DMS 273 (cell line): ENCODE measurements at regions not wholly inside any gene's neighbourhood (a gene's known extent, or its start where the extent isn't known, plus 50 kb on each side); places are given as distances from the start of the nearest gene placed in this dataset.

ENCODE experiments used
- DNase-seq: peaks from one replicate; lab custom pipeline; 2025; ENCODE audit not compliant: unreplicated experiment; lab: John Stamatoyannopoulos, UW

DNA sequence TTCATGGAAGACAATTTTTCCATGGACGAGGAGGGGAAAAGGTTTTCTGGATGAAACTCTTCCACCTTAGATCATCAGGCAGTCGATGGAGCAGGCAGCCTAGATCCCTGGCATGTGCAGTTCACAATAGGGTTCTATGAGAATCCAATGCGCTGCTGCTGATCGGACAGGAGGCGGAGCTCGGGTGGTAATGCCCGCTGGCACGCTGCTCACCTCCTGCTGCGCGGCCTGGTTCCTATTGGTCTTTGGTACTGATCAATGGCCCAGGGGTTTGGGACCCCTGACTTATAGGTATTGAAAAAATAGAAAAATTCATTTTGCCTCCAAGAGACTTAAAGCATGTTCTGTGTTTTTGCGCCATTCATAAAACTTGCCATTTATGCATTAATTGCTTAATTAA lies 793.9 kb upstream of the NR2F2 start:
- no peak for DNase-seq

DNA sequence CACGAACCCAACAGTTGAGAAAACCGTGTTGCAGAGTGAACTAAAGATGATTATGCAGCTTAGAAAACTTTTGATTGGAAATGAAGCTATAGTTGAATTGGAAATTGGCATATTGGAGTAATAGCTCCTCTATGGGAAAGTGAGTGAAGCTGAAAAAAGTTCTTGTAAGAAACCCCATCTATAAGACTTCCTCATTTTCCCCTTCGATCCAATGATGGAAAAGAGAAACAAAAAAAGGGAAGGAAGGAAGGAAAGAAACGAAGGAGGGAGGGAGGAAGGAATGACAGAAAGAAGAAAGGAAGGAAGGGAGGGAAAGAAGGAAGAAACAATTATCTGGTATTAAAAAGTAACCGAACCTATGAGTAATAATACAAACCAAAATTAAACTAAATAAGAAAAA lies 791.8 kb upstream of the NR2F2 start:
- DNase-seq, result no peak

DNA sequence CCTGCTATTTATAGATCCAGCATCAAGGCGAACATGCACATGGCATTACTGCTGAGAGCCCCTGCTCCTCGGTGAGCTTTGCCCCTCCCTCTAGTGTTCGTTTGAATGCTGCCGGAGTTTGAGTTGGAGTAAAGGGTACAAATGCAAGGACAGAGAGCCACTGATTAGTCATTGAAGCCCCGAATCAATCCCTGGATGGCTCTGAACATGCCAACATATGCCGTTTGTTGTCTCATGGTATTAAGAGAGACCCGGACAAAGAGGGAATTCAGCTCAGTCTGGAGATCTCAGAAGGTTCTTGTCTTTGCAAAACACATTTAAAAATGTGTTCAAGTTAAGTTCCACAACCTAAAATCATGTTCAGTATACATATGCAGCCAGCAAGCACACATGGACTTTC lies 789.2 kb upstream of the NR2F2 start:
- DNase-seq, result no peak

DNA sequence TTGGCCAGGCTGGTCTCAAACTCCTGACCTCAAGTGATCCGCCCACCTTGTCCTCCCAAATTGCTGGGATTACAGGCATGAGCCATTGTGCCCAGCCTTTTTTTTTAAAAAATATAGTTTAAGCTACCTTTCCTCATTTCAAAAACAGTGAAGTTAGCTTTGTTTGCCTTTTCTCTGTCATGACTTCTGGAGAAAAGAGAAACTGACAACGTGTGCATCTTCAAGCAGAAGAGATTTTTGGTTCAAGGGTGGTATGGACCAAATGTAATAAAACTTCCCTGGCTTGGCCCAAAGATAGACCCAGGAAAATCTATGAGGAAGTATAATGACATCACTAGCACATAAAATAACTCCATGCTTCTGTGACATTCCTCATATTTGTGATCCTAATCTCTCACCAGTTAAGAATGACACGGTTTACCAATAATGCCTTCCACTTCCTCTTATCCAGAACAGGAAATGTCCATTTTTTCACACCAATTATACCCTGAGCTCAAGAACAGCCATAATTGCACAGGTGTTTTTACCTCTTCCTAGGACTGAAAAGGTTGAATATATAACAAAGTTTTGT lies 781.2 kb upstream of the NR2F2 start:
- no peak for DNase-seq

DNA sequence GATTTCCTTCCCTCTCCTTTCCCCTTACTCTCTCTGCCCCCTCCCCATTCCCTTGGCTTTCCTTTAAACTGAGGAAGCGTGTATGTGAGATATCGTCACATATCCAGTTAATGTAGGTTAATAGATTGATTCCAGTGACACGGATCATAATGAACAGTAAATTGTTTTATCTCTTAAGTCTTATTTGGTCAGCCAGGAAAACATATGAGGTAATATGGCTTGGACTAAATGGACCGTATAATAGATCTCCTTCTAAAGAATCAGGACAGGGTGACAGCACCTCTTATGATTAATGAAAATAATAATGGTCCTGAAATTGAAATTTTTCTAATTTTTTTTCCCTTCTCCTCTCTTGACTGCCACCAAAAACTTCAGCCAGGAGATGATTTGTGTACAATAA lies 779.8 kb upstream of the NR2F2 start:
- DNase-seq, result no peak

DNA sequence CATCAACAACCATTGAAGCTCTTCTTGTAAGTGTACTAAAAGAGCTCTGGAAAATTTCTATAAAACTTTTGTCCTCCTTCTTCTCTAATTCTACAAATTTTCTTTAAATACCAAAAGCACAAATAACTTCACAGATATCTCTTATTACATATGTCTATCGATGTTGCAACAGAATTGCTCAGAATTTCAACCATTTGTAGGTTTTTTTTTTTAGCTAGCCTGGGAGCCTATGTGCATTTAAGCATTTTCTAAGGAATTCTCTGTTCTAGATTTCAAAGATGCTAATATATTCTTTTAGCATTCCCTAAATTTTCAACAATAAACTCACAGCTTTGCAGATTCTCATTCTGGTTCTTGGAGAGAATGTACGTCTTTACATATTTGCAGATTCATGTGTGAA lies 774.3 kb upstream of the NR2F2 start:
- DNase-seq, result no peak

DNA sequence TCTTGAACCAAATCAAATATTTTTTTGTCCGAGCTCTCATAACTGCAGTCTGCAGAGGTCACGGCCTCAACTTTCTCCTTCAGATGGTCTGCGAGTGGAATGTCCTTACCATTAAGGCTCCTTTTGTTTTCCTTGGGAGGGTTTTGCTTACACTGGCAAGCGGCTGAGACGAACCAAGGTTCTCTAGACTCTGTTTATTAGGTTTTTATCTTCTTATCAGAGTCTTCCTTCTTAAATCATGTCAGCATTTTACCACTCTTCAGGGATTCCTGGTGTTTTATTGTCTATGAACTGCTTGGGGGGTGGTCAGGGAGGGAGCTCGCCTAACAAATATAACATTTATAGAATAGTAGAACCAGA lies 773.7 kb upstream of the NR2F2 start:
- no peak for DNase-seq

GRCh38 chr15:95557226-95558046 lies 773.1 kb upstream of the NR2F2 start:
- DNase-seq, result no peak

- DNase-seq, result no peak
These were observed 772.4 kb upstream of the NR2F2 start for GRCh38 chr15:95558131-95558530.

GRCh38 chr15:95558916-95559315 lies 771.6 kb upstream of the NR2F2 start:
- no peak for DNase-seq

DNA sequence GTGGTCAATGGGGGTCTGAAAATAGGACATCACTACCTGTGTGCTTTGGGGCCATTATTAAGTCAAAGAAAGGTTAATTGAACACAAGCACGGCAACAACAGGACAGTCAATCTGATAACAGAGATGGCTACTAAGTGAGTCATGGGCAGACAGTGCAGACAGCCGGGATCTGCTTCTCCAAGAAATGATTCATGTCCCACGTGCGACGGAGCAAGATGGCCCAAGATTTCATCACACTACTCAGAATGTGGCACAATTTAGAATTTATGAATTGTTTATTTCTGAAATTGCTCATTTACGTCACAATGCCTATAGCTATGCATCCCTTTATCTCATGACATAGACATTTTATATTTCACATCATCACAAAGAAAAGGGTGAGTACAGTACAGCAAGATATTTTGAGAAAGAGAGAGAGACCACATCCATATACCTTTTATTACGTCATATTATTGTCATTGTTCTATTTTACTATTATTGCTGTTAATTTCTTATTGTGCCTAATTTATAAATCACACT lies 770.6 kb upstream of the NR2F2 start:
- DNase-seq, result no peak

- no peak for DNase-seq
These were observed 769.0 kb upstream of the NR2F2 start for GRCh38 chr15:95561463-95561862.

- DNase-seq, result no peak
These were observed 766.9 kb upstream of the NR2F2 start for GRCh38 chr15:95563634-95564033.

DNA sequence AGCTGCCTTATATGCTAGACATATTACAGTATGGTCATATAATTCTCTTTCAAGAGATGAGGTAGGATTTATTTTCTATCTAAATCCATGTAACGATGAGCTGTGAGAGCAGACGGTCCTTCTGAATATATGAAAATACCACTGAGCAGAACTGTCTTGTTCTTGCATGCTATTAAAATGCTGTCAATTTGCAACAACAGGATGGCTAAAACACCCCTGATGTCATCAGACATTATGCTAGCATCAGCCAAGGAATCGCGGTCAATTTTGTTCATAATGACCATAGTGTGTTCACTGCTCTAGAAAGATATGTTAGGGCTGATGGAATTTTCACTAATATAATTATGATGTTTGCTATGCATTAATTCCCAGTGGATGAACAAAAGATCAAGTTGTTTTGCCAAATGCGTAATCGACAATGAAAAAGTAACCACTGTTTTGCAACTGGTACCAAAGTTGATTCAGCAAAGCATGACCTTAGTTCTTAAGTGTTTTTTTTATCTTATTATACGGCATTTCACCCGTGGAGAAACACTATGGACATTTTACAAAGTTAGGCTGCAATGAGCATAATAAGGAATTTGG lies 765.4 kb upstream of the NR2F2 start:
- no peak for DNase-seq

DNA sequence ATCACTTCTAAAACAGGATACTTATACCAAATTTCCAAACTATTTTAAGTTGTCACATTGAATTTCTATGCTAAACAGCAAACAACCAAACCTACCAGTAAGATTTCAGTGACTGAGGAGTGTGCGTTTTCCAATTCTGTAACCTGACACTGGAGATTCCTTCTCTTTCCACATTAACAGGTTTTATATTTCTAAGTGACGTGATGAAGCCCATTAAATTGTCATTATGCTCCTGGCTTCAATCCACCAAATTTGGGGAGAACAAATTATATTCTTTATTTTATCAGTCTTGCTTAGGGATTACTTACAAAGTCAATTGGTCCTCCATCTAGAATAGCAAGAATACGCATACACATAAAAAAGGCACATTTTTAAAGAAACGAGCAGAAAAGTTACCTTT lies 764.8 kb upstream of the NR2F2 start:
- DNase-seq, result no peak

DNA sequence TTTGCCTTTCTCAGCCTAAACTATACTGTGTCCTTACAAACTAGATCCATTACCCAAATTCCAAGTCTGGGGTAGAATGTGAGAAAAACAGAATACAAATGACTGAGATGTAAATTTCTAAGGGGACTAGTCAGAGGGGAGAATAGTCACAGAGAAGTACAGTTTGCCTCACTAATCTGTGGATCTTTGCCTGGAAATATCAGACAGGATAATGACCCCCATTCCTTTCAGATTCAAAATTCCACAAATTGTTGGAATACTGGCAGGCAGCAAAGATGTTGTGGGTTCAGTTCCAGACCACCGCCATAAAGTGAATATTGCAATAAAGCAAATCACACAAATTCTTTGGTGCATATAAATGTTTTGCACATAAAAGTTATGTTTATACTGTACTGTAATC lies 762.8 kb upstream of the NR2F2 start:
- DNase-seq, result no peak

DNA sequence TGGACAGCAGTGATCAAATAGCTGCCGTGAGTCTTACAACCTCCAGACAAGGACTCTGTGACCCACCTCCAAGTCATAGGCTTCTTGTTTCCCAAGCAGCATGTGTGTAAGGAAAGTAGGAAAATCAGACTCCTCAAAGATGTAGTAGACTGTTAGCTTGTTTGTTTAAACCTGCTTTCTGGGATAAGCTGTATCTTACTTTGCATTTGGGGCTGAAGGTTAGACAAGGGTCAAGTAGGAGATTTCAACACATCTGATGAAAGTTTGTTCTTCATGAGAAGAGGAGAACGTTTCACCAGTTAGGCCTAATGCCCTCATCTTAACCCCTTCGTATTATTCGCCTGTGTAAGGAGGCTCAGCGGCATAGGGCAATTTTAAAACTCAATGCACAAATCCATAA lies 756.4 kb upstream of the NR2F2 start:
- no peak for DNase-seq

- DNase-seq, result no peak
These were observed 752.6 kb upstream of the NR2F2 start for GRCh38 chr15:95577927-95578326.

DNA sequence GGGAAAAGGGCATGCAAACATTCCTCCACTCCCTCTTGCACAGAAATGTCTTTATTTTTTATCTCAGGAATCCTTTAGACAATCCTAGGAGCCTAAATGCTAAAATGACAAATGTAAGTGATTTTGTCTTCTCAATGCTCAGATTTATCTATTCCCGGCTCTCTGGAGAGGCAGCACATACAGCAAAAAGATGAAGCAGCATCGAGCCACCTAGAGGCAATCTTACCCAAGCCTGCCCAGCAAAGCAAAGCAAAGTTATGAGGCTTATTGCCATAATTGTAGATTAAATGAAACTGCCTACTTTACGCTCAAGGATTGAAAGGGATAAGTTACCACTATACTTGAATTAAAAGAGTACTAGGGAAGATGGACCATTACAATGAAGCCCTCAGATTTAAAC lies 750.4 kb upstream of the NR2F2 start:
- no peak for DNase-seq

GRCh38 chr15:95581595-95581994 lies 748.9 kb upstream of the NR2F2 start:
- DNase-seq, result no peak

- no peak for DNase-seq
These were observed 746.4 kb upstream of the NR2F2 start for GRCh38 chr15:95584088-95584487.

DNA sequence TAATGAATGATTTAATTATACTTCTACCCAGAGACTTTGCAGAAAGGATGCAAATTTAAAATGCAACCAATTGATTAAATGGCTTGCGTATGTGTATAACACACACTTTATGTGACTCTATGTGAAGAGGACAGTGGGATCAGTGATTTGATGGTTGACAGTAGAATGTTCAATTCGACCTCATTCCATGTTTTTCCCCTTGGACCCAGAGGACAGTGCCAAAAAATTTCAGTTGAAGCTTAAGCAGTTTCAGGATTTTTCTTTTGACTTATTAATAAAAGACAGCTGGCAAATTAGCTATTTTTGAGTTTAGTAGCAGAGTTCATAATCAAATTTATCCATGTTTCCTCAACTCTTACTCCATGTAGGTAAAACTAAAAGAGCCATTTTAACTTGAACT lies 742.4 kb upstream of the NR2F2 start:
- no peak for DNase-seq
